ENCODE measurements at regions not wholly inside any gene's neighbourhood (a gene's known extent, or its start where the extent isn't known, plus 50 kb on each side); places are given as distances from the start of the nearest gene placed in this dataset.

DNA sequence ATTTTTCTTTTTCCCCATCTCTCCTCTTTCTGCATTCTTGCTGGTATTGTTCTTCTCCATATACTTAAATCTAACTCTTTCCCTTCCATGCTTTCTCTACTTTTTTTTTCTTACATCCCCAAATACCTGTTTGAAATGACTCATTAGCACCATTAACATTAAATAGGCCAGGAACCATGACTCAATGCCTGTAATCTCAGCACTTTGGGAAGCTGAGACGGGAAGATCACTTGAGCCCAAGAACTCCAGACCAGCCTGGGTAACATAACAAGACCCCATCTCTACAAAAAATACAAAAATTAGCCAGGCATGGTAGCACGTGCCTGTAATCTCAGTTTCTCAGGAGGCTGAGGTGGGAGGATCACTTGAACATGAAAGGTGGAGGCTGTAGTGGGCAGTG is 1026.8 kb downstream of the GATA3 start:
- no peak for DNase-seq (ENCODE audit: low read depth)
- no peak overlapping the region for H3K4me3 ChIP-seq (ENCODE audit: low read depth, low read length)
- no peak for TF ChIP-seq CTCF (IDR thresholded peaks at IDR 0.05; ENCODE audit: insufficient read depth, low read depth, low read length)

- TF ChIP-seq CTCF (IDR thresholded peaks at IDR 0.05; ENCODE audit: insufficient read depth, low read depth, low read length), result no peak
- no peak for DNase-seq (ENCODE audit: low read depth)
- H3K4me3 ChIP-seq (ENCODE audit: low read depth, low read length), result no peak overlapping the region
Measured at GRCh38 chr10:9081961-9082360, 1027.5 kb downstream of the GATA3 start.

DNA sequence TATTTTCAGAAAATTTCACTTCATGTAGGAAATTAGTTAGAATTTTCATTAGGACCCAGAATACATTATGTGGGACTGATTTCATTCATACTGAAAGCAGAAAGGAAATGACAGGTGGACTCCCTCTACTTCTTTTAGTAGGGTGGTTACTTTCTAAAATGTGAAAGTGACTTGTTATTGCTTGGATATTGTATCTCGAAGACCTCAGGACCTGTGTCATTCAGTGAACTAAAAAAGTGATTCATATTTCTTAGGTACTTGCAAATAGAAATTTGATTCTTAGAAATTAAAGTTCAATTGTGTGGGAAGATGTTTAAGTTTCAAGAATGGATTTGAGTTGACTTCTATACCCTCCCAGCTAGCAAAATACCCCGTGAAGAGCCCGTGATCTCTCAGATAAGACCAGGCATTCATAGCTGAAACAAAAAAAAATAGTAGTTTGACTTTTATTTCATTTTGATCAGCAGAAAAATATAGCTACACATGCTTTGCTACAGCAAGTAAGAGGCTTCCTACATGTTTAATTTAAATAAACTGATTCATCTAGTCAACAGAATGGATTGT is 1037.1 kb downstream of the GATA3 start:
- DNase-seq (ENCODE audit: low read depth), result no peak
- no peak overlapping the region for H3K4me3 ChIP-seq (ENCODE audit: low read depth, low read length)
- TF ChIP-seq CTCF (IDR thresholded peaks at IDR 0.05; ENCODE audit: insufficient read depth, low read depth, low read length), result no peak

GRCh38 chr10:9096288-9096687 is 1041.8 kb downstream of the GATA3 start:
- no peak for TF ChIP-seq CTCF (IDR thresholded peaks at IDR 0.05; ENCODE audit: insufficient read depth, low read depth, low read length)
- no peak overlapping the region for H3K4me3 ChIP-seq (ENCODE audit: low read depth, low read length)
- DNase-seq (ENCODE audit: low read depth), result no peak

DNA sequence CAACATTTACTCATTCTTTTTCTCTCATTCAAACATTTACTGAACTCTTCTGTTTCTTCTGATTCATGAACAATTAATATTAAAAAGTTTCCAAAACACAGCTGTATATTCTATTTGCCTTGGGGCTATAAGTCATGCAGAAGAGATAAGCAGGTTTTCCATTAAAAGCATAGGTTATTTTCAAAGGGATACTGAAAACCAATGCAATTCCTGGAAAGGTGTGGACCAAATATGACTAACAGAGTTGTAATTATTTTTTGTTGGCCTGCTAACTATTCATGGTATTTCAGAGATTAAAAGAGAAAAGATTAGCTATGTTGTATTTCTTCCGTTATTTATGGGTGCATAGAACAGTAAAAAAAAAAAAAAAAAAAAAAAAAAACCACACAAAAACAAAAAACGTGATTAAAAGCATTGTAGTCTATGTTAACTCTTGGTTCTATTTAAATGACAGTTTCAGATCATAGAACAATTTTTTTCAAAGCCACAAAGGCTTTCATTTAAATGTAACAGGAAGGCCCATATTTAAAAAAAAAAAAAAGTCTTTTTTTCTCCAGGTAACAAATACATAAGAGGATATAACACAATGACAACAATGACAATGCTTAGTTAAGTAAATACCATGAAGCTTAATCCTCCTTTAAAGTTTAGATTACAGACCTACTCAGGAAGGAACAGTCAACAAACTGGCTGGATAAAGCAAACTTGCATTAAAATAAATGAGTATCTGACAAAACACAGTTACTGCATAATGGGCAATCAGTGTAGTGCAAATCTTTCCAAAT is 1042.9 kb downstream of the GATA3 start:
- no peak for DNase-seq (ENCODE audit: low read depth)
- H3K4me3 ChIP-seq (ENCODE audit: low read depth, low read length), result no peak overlapping the region
- TF ChIP-seq CTCF (IDR thresholded peaks at IDR 0.05; ENCODE audit: insufficient read depth, low read depth, low read length), result no peak

DNA sequence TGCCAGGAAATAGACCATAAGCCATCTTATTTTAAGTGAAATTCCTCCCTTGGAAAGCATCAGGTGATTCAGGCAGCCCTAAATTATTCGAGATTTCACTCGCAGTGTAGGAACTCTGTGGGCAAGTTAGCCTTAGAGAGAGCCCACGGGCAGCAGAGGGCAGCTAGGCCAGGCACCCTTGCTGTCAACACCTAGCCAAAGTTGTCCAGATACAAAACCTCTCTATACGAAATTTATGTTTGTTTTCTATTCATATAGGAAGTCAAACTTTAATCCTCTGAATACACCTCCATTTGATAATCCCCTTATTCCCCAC is 1043.5 kb downstream of the GATA3 start:
- TF ChIP-seq CTCF (IDR thresholded peaks at IDR 0.05; ENCODE audit: insufficient read depth, low read depth, low read length), result no peak
- DNase-seq (ENCODE audit: low read depth), result no peak
- H3K4me3 ChIP-seq (ENCODE audit: low read depth, low read length), result no peak overlapping the region

- no peak for TF ChIP-seq CTCF (IDR thresholded peaks at IDR 0.05; ENCODE audit: insufficient read depth, low read depth, low read length)
- no peak for DNase-seq (ENCODE audit: low read depth)
Measured at GRCh38 chr10:9102026-9102425, 1047.5 kb downstream of the GATA3 start.

More at GRCh38 chr10:9102026-9102425, 1047.5 kb downstream of the GATA3 start:
- H3K4me3 ChIP-seq (ENCODE audit: low read depth, low read length), result no peak overlapping the region
